Esophagus muscularis mucosa (tissue), 3 donors: ENCODE measurements at regions not wholly inside any gene's neighbourhood (a gene's known extent, or its start where the extent isn't known, plus 50 kb on each side); places are given as distances from the start of the nearest gene placed in this dataset.

Source experiments
- CTCF ChIP-seq, 3 experiments: fragments of 200-600 bp in 2 of 3; fragments of 450-650 bp in 1 of 3; sonication (generic) in 2 of 3; IDR thresholded peaks; one replicate each; pipeline ENCODE4 v1.5.1; 2017 to 2019; ENCODE audit warnings: antibody characterized with exemption in 3 of 3, mild to moderate bottlenecking in 2 of 3, moderate library complexity in 1 of 3
- POLR2A ChIP-seq: fragments of 450-650 bp; IDR thresholded peaks from one replicate; pipeline ENCODE4 v1.6.1; 2017; ENCODE audit warnings: antibody characterized with exemption, moderate library complexity, mild to moderate bottlenecking, low read depth
- POLR2AphosphoS5 ChIP-seq, 2 donors: sonication (generic); formaldehyde crosslinking; IDR thresholded peaks; one replicate each; pipeline ENCODE4 v1.6.1; 2017; ENCODE audit warnings: antibody characterized with exemption in 2 of 2

GRCh38 chr3:82960379-82960778, 1198.9 kb upstream of the GBE1 start:
- TF ChIP-seq CTCF (IDR thresholded peaks at IDR 0.05) (no peak), POLR2AphosphoS5 (IDR thresholded peaks at IDR 0.05) (no peak), POLR2A (no peak)
